ENCODE measurements at regions not wholly inside any gene's neighbourhood (a gene's known extent, or its start where the extent isn't known, plus 50 kb on each side); places are given as distances from the start of the nearest gene placed in this dataset.
"Not testable (repeated sequence)": the region's sequence is repeated elsewhere in the genome, so short reads cannot be mapped to it uniquely, and the experiment has no call there.

DNA sequence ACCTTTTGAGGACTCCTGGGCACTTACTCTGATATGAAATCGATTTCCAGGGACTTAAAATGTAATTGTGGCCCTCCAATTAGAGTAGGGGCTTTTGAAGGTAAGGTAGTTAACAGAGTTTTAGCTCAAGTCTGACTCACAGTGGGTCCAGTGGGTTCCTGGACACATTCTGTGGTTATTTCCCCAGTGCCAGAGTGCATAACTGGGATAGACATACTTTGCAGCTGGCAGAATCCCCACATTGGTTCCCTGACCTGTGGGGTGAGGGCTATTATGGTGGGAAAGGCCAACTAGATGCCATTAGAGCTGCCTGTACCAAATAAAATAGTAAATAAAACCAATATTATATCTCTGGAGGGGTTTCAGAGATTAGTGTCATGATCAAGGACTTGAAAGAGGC is 243.8 kb upstream of the EPHA7 start:
- DNase-seq (ENCODE audit: low spot score) = no peak

DNA sequence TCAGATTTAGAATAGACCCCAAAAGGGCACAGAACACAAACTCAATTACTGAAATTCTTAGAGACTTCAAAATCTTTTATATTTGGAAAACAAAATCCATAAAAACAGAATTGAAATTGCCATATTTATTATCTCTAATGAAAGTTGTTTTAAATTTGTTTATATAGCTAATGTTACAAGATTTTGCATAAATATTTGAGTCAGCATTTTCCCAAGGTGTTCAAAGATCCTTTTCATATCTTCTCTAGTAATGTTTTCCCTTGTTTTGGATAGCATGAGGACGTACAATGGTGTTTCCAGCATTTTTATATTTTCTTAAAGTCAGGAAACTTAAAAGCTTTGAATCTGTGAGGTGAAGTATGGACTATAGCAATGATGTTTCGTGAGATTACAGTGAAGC is 235.2 kb upstream of the EPHA7 start:
- DNase-seq (ENCODE audit: low spot score) = no peak

DNA sequence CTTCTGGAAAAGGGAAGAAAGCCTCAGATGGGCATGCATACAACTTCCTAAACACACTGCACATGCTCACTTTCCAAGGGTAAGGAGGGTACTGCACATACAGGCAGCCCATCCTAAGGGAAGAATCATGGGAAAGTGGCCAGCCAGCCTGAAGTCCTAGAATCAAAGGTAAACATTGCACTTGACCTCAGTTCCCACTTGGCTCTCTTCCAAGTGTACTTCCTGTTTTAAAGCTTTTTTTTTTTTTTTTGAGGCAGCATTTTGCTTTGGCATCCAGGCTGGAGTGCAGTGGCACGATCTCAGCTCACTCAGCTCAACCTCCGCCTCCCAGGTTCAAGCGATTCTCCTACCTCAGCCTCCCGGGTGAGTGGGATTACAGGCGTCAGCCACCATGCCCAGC is 225.3 kb upstream of the EPHA7 start:
- DNase-seq (ENCODE audit: low spot score) = no peak

DNA sequence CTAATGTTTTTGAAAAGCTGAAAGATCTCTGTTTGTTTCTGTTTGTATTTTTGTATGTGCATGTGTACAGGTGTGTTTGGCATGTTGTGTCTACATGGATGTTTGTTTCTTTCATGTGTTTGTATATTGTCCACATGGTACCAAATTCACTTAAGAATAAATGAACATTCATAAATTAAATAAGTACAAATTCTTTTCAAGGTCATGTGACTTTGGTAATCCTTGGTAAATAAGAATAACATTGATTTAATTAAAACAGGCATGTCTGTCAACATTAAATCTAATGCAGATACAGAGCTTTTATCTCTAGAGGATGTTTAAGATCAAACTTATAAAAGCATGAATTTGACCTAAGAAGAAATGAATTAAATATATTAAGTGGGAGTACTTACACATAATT is 219.8 kb upstream of the EPHA7 start:
- no peak for DNase-seq (ENCODE audit: low spot score)

DNA sequence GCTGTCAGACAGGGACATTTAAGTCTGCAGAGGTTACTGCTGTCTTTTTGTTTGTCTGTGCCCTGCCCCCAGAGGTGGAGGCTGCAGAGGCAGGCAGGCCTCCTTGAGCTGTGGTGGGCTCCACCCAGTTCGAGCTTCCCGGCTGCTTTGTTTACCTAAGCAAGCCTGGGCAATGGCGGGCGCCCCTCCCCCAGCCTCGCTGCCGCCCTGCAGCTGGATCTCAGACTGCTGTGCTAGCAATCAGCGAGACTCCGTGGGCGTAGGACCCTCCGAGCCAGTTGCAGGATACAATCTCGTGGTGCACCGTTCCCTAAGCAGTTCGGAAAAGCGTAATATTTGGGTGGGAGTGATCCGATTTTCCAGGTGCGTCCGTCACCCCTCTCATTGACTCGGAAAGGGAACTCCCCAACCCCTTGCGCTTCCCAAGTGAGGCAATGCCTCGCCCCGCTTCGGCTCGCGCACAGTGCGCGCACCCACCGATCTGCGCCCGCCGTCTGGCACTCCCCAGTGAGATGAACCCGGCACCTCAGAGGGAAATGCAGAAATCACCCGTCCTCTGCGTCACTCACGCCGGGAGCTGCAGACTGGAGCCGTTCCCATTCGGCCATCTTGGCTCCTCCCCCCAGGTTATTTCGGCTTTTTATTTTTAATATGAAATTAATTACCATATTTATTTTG is 217.8 kb upstream of the EPHA7 start:
- not testable (repeated sequence) for DNase-seq (ENCODE audit: low spot score)

DNA sequence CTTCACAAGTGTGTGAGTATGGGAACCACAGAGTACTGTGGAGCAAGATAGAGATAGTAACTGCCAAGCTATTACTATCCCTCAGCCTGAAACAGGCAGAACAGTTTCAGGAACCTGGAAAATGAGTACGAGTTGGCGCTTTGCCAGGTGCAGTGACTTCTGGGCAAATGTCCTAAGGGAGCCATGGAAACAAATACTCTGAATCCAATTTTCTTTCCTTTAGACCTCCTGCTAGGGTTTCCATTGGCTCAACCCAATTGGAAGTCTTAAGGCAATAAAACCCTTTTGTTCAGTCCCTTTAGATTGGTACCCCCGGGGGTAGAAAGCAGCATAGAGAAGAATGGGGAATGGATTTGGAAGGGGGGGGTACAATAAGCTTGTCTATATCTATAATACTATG is 205.0 kb upstream of the EPHA7 start:
- DNase-seq (ENCODE audit: low spot score) = no peak

DNA sequence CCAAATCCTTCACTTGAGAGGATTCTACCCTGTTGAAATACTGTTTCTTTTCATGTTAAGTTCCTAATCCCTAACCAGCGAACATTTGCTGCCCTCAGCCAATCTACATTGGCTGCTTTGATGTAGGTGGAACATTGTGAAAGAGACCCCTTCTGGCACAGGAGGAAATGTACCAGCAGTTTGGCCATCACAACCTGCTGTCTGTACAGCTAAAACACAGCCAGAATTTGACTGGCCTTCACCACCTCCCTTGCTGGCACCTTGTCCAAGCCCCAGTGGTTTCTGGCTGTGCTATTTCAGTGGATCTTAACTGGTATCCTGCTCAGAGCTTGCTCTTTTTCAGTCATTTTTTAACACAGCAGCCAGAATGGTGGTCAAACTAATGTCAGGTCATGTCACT is 202.1 kb upstream of the EPHA7 start:
- DNase-seq (ENCODE audit: low spot score) = peak; percentile 20

DNA sequence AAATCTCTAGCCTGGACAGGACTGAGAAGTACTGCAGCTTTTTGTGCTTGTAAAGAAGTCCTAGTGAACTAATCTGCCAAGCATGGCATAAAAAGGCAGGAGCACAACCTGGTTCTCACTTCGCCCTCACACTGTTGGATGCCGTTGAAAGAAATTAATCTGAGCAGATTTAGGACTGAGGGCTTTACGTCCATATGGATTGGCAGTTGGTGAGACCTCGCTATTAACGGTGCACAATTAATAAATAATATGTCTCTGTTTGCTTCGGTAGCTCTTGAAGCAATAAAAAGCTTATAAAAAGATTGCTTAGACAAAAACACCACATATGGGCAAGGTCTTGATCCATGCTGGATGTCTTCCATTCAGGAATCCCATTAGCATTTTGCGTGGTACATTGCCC is 185.6 kb upstream of the EPHA7 start:
- no peak for DNase-seq (ENCODE audit: low spot score)

DNA sequence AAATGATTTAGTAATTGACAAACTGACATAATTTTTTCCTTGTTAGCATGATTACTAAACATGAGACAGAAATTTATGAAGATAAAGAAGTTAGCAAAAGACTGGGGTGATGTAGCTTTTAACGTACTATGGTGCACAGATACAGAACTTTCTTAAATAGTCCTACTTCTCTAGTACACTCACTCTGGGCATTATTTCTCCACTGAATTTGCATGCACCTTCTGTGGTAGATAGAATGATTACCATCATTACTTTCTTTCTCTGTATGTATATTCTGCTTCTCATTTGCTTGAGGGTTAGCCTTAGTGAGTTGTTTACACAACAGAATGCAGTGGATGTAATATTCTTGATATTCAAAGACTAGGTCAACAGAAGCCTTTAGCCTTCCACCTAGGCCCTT is 173.1 kb upstream of the EPHA7 start:
- no peak for DNase-seq (ENCODE audit: low spot score)

DNA sequence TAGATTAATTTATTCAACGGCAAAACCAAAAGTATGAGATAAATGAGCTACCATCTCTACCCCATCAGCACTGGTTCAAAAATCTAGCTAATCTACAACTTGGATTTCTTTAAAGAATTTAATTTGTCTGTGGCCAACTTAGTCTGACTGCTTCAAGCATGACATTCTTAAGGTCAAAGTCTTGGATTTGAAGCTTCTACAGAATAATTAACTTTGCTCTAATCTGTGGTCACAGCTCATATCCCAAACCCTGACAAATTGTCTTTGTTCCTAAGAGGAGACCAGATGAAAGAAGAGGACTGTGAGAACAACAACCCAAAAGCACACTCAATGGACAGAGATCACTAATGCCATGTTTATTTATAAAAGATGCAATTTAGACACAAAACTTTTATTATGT is 166.9 kb upstream of the EPHA7 start:
- DNase-seq (ENCODE audit: low spot score) = no peak

DNA sequence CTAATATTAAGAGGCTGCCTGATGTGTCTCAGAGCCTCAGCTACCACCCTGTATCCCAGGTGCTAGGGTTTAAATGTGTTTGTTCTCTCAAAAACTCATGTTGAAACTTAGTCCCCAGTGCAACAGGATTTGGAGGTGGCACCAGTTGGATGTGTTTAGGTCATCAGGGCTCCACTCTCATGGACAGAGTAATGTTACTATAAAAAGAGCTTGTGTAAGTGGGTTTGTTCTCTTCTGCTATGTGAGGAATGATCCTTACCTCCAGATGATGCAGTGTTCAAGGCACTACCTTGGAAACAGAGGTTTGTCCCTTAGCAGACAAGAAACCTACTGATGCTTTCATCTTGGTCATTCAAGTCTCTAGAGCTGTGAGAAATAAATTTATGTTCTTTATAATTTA is 164.9 kb upstream of the EPHA7 start:
- no peak for DNase-seq (ENCODE audit: low spot score)

DNA sequence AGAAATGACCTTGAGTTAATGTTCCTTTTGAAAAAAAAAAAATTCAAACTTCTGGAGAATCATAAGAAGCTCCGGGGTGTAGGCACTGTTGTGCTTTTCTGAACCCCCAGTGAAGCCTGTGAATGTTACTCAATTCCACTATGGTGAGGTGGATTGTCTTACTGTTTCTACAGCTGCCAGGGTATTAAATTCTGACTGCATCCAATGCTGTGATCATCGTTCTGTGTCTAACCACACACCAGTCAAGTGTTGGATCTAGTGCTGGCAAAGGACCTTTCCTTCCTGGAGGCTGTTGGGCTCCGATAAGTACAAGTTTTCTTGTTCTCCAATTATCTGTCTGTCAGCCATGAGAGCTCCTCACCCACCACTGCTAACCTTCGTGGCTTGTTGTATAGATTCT is 162.0 kb upstream of the EPHA7 start:
- DNase-seq (ENCODE audit: low spot score) = no peak

DNA sequence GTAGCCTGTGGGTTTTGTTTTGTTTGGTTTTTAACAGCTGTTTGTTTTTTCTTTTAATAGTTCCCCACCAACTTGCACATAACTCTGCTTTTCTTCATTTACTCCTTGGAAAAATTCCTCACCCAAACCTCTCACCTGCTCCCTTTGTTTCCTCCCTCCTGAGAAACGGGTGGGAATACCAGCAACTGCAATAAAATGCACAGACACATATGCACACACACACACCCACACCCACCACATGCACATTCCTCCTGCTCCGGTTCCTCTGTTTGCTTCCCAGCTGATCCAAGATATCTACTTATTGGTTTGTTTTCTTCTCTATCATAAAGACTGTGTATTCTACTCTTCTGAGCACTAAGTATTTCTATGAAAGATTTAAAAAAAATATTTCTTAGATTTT is 161.1 kb upstream of the EPHA7 start:
- DNase-seq (ENCODE audit: low spot score) = no peak

DNA sequence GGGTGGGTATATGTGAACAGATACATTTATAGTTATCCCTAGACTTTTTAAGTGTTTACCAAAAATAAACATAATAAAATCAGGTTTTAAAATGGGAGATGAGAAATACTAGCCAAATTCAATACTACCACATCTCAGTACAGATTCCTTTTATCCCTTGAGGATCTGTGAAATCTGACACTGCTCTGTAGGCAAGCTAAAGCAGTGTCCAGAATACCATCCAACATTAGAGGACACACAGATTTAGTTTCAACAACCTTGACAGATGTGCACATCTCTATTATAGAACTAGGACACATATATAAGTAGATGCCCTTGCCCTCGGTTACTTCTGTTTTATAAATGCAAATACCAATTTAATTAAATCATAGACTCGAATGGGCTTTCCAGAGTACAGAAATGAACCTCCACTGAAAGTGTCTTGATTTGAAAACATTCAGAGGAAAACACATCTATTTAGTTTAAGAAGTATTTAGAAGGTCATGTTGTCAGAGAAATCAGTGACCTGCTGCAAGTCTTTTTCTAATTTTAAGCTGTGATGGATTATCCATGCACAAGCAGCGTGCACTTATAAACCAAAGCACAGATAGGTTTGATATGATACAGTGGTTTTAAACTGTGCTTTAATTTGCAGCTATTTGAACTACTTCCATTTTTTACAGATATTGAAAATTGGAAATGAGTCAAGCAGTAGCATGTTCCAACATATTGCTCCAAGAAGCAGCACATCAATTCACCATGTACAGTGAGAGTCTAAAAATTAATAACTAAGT is 156.3 kb upstream of the EPHA7 start:
- no peak for DNase-seq (ENCODE audit: low spot score)

DNA sequence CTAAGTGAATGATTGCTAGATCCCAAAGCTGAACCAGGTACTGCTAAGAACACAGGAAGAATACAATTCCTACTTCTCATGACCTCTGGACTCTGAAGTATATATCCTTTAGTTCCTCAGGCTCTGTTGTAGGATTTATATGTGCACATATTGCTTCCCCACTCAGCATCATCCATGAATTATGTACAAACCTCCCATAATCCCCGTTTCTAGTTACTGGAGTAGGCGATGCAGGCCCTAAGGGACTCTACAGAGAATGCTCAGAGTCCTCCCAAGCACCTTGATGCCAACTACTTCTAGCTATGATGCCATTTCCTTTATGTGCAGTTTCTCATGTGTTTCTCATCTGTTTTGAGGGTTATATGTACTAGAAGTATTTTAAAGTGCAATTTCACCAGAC is 154.9 kb upstream of the EPHA7 start:
- no peak for DNase-seq (ENCODE audit: low spot score)

DNA sequence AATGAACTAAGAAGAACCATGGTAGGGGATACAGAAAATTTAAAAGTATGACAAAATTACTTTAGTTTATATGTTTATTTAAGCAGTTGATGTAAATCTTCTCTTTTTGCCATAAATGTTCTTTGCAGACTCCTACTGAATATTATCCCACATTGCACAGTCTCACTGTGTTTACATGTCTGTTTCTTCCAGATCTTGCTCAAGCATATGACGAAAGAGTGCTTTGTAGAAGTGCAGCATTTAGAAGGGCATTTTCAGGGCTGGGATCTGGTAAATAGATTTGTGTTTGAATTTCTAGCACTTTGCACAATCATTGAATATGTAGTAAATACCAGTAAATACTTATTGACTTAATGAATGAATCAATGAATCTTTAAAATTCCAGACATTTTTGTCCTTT is 152.0 kb upstream of the EPHA7 start:
- DNase-seq (ENCODE audit: low spot score) = no peak

DNA sequence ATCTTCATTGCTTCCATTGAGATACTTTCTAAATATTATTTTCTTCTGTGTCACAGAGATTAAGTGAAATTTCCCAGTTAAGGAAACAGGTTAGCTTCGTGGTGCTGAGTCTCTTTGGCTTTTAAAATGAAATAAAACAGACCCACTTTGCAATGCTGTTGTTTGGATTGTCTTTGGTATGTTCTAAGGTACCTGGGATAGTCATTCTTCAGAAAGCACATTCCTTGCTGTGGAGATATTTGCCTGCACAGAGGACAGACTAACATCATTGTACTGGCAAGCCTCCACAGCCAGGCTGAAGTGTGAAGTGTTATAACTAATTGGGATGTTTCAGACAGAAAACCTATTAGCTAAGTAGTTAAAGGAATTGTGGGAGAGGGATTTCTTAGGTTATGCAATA is 148.8 kb upstream of the EPHA7 start:
- no peak for DNase-seq (ENCODE audit: low spot score)

DNA sequence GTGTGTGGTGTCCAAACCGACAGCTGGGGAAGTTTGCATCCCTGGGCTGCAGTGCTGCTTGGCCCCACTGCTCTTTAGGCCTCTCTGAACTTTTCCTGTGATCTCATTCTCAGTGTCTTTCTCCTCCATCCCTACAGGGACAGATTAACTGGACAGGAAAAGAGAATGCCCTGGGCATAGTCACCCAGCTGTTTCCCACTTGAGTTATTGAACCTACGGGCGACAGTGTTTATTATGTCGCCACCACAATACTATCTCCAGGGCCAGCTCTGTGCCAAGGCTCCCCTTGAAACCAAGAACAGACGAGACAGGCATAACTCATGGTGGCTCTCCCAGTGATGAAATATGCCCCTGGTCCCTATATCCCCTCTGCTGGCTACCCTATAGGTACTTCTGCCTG is 147.8 kb upstream of the EPHA7 start:
- DNase-seq (ENCODE audit: low spot score) = no peak

DNA sequence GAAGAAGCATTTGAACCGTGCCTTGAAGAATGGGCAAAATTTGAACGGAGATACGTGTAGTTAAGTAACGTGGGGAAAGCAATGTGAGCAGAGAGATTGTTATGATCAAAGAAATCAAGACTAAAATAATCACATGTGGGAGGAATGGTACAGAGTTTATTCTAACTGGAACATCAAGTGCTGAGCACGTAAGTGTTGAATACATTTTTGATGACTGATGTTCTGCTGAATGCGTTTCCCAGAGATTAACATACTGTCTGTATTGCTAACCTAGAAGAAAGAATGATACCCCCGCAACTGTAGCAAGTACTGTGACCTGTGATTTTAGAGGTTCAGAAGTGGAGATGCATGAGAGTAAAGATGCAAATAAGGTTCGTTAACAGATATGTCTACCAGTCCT is 146.9 kb upstream of the EPHA7 start:
- DNase-seq (ENCODE audit: low spot score) = no peak

DNA sequence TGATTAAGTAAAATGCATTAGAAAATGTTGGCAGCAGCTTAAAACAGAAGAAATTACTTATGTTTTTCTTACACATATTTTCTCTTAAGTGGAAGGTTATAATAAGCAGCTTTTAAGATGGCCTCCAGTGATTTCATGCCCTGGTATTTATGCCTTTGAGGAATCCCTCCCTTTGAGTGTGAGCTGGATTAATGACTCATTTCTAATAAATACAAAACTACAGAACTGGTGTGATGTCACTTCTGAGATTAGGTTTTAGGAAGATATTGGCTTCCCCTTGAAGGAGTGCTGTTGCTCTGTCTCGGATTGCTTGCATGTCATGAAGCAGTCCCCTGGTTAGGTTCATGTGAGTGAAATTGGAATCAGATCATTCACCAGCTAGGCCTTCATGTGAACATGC is 143.2 kb upstream of the EPHA7 start:
- DNase-seq (ENCODE audit: low spot score) = no peak

DNA sequence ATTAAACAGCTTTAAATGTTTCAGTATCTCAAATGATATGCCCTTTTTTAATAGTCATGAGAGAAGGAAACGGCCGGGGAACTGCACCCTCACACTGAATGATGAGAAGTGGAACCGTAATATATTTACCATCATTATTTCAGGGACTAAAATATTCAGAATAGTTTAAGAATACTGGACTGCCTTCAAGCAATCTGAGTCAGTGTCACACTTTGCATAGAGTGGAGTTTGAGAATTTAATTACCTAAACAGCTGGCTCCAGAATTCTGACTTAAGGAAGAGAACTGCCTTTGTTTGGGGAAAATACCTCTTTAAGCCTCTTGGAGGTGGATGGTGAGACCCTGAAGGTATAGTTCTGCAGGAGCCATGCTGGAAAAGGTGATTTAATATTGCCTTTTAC is 135.9 kb upstream of the EPHA7 start:
- peak; percentile 8 for DNase-seq (ENCODE audit: low spot score)

DNA sequence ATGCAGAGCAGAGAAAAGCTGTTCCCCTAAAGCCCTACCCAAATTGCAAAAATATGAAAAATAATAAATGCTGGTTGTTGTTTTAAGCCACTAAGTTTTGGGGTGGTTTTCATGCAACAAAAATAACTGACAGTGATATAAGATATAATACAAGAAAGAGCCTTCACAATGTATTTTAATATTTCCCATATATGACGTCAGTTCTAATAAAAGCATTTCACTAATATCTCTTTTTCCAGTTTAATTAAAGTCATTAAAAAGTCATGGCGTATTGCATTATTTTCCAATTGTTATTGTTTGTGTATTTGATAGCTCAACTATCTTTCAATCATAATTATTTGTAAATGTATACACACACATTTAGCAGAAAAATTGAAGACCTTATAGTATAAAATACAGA is 134.7 kb upstream of the EPHA7 start:
- DNase-seq (ENCODE audit: low spot score) = no peak

DNA sequence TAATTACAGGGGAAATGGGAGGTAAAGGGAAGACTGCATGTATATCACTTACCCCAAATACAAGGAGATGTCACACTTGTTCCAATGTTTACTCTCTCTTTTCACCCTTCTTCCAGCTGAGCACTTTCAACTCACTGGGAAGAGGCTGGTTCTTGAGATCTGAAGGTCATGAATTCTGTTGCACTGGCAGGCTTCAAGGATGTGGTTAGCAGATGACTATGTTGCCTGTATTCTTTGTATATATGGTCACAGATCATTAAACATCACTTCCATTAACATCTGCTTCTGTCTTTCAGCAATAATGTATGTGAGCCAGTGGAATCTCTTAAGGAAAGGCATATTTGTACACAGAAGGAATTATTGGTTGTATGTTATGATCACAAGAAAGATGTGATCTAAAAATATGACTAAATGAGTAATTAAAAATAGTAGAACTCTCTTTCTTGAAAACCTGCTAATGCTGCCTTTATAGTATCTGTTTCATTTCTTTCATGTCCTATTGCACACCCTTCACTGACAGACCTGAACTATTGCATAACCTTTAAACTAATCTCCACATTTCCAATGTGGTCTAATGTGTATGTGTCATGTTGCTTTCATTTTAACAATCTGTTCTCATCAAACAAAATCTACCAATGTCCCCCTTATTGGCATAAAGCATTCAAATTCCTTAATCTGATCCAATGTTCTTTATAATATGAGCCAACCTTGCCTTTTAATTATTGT is 131.4 kb upstream of the EPHA7 start:
- no peak for DNase-seq (ENCODE audit: low spot score)

All from iPS-NIHi11 (cell line).